ENCODE measurements at regions not wholly inside any gene's neighbourhood (a gene's known extent, or its start where the extent isn't known, plus 50 kb on each side); places are given as distances from the start of the nearest gene placed in this dataset.
A peak's percentile ranks its signal among the peaks of the same experiment; 100 is the strongest.
"Not testable (repeated sequence)": the region's sequence is repeated elsewhere in the genome, so short reads cannot be mapped to it uniquely, and the experiment has no call there.

- DNase-seq (ENCODE audit: missing footprints); intact Hi-C loops (cut with DNase I); ATAC-seq: not testable (repeated sequence)
Observed at GRCh38 chr4:73671348-73671747, 51.1 kb upstream of the RASSF6 start.

DNA sequence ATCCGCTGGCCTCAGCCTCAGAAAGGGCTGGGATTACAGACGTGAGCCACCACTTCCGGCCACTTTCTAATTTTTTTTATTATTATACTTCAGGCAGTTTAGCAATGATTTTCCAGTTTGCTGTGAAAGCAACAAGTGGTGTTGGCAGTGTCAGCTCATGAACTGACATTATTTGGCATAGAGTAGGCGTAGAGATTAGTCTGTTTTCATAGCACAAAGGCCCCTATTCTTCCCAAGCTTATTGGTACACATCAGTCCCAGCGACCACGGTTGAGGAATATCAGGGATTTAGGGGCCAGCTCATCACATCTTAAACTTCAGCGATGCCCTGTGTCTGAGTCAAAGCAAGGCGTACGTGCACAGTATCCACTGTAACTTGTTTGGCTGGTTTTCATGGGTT is 53.0 kb upstream of the RASSF6 start:
- ATAC-seq (peak; percentile 83), DNase-seq (ENCODE audit: missing footprints) (no peak)
- intact Hi-C loops (cut with DNase I), result no loop called here

- peak; percentile 67 for DNase-seq (ENCODE audit: missing footprints)
- peak; percentile 68 for ATAC-seq
- intact Hi-C loops (cut with DNase I), result no loop called here
Observed at GRCh38 chr4:73674451-73674919, 54.2 kb upstream of the RASSF6 start.

DNA sequence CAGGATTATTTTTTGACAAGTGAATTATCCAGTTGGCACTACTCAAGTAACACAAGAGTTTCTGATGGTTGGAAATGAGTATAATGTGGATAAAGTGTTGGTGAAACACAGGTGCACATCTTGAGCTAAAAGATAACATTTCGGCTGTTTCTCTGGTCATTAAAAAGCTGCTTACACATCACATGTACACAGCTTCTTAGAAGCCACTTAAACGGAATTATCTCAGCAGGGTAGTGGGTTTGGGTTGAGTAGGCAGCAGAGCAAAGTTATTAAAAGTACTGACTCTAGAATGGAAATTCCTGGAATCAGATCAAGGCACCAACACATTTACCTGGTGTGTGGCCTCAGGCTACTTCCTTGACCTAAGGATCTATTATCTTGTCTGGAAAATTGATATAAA is 55.4 kb upstream of the RASSF6 start:
- intact Hi-C loops (cut with DNase I), result no loop called here
- DNase-seq (ENCODE audit: missing footprints), result no peak
- no peak for ATAC-seq

GRCh38 chr4:73676136-73676535 is 55.9 kb upstream of the RASSF6 start:
- no peak for ATAC-seq
- no peak for DNase-seq (ENCODE audit: missing footprints)
- intact Hi-C loops (cut with DNase I), result no loop called here

GRCh38 chr4:73676861-73677323 is 56.7 kb upstream of the RASSF6 start:
- ATAC-seq (peak; percentile 46), DNase-seq (ENCODE audit: missing footprints) (no peak)
- intact Hi-C loops (cut with DNase I), result no loop called here

- no peak for ATAC-seq
- no peak for DNase-seq (ENCODE audit: missing footprints)
- intact Hi-C loops (cut with DNase I), result no loop called here
Observed at GRCh38 chr4:73679836-73680235, 59.6 kb upstream of the RASSF6 start.

DNA sequence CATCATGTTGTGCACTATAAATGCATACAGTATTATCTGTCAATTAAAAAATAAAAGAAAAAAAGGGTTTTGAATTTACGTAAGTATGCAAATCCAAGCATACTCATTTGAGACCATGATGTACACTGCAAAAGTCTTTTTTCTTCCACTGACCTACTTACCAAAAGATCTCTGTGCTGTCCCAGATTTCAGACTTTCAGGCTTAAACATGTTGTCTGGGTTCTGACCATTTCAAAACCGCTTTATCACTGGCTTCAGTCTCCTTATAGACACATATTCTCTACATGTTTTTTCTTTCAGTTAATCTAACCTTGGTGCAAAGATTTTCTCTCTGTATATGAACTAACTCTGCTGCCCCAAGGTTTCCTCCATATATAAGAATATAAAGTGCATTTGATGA is 58.6 kb upstream of the CXCL8 start:
- DNase-seq (ENCODE audit: missing footprints), result no peak
- intact Hi-C loops (cut with DNase I), result no loop called here
- ATAC-seq, result no peak

GRCh38 chr4:73682508-73682907 is 57.9 kb upstream of the CXCL8 start:
- ATAC-seq, result no peak

DNA sequence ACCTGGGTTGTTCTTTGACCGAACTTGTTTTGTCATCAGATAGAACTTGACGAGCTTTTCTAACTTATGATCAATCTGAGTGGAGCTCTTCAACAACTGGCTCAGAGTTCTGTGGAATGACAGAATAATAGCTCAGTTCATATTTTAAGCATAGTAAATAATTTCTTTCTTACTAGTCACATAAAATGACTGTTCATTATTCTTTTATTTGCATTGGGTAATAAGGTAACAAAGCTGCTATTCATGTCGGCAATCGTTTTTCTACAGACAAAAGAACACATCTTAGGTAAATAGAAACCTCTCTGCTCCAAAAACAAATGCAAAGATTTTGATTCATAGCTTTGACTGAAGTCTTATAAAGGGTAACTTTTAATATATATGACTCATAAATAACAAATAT is 57.3 kb upstream of the CXCL8 start:
- intact Hi-C loops (cut with DNase I), result no loop called here
- no peak for ATAC-seq
- no peak for DNase-seq (ENCODE audit: missing footprints)

More at GRCh38 chr4:73682508-73682907, 57.9 kb upstream of the CXCL8 start:
- no peak for DNase-seq (ENCODE audit: missing footprints)
- intact Hi-C loops (cut with DNase I), result no loop called here

DNA sequence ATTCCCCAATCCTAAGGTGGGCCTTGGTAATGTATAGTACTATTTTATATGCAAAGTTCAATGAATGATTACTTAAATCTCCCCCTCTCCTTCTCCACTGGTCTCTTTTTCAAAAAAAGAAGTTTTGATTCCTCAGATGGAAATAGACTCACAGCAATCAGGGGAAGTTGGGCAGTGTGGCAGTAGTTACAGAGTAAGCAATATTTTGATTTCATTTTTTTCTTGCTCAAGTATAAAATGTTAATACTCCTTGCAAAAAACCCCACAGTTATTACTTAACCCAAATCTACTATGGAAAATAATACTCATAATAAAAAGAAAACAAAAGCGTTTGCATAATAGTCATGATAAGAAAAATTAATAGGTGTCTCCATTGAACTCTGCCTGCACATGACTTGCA is 56.9 kb upstream of the CXCL8 start:
- DNase-seq (ENCODE audit: missing footprints) (no peak), ATAC-seq (no peak)
- intact Hi-C loops (cut with DNase I), result no loop called here

- DNase-seq (ENCODE audit: missing footprints), result no peak
- intact Hi-C loops (cut with DNase I), result no loop called here
- no peak for ATAC-seq
Observed at GRCh38 chr4:73684097-73684496, 56.3 kb upstream of the CXCL8 start.

DNA sequence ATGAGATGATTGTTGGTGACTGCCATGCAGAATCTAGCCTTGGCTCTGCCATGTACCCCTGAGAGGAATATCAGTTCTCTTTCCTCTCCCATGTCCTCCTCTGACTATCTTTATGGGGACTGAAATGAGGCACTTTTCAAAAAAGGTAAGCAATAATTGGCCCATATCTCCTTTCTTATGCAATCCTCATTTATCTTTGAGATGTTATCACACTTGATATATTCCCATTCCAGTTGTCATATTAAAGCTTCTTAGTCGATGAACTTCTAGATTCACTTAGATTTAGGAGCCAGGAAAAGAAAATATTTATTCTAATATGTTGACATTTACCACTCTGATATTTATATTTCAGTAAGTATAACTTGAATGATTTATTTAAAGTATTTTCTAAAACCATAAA is 55.3 kb upstream of the CXCL8 start:
- no peak for ATAC-seq
- no peak for DNase-seq (ENCODE audit: missing footprints)
- intact Hi-C loops (cut with DNase I), result no loop called here

DNA sequence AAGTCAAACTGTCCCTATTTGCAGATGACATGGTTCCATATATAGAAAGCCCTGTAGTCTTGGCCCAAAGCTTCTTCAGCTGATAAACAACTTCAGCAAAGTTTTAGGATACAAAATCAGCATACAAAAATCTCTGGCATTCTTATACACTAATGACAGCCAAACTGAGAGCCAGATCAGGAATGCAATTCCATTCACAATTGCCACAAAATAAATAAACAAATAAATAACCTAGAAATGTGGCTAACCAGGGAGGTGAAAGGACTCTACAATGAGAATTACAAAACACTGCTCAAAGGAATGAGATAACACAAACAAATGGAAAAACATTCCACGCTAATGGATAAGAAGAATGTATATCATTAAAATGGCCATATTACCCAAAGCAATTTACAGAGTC is 52.9 kb upstream of the CXCL8 start:
- no peak for DNase-seq (ENCODE audit: missing footprints)
- ATAC-seq, result no peak
- intact Hi-C loops (cut with DNase I), result no loop called here

DNA sequence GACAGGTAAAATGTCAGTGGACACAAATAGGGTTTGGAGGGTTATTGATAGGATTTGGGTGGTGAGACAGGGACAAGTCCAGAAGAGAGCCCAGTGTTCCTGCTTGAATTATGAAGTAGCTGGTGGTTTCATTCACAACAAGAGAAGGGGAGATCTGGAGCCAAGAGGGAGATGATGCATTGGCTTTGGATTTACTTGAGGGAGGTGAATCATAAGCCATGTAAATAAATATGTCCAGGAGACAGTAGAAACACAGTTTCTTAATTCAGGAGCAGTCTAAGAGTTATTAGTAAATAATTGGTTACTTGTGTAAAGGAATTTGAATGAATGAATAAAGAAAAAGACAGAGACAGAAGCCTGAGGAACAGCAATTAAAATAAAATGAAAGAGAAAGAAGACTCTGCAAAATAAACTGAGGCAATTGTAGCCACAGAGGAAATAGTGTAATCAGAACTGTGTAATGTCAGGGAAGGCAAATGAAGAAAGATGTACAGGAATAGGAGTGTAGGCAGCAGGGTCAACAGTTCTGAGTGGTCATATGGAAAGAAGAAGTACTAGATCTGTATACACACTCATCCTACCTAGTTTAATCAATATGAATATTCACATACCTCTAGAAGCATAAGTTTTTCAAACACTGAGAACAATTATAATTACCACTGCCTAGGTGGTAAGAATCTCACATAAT is 50.2 kb upstream of the CXCL8 start:
- intact Hi-C loops (cut with DNase I), result no loop called here
- ATAC-seq (no peak), DNase-seq (ENCODE audit: missing footprints) (no peak)
